ENCODE measurements at regions not wholly inside any gene's neighbourhood (a gene's known extent, or its start where the extent isn't known, plus 50 kb on each side); places are given as distances from the start of the nearest gene placed in this dataset.

GRCh38 chr10:118922226-118922625 is 107.3 kb upstream of the NANOS1 start:
- WGBS, 2 experiments (ENCODE audit: insufficient coverage in 1 of 2, insufficient read length in 1 of 2): 89 to 100% methylated on average over 1 of the region's 1 CpG
- TF ChIP-seq CTCF (conservative IDR thresholded peaks at IDR 0.05): no peak

GRCh38 chr10:118922972-118923371 is 106.5 kb upstream of the NANOS1 start:
- no peak overlapping the region for H3K4me3 ChIP-seq (ENCODE audit: low read length)
- no peaks in the 10 kb centered on the region for H3K9me3 ChIP-seq (ENCODE audit: control insufficient read depth, low read length)
- no peak overlapping the region for H3K27ac ChIP-seq (ENCODE audit: low read depth, low read length)
- H3K36me3 Mint-ChIP-seq (ENCODE audit: low read depth): no peaks in the 10 kb centered on the region
- no peaks in the 10 kb centered on the region for H3K27me3 ChIP-seq (ENCODE audit: control insufficient read depth, insufficient read depth, low read length, poor library complexity, severe bottlenecking)
- H3K4me1 ChIP-seq (ENCODE audit: control insufficient read depth, insufficient read depth, low read length): no peaks in the 10 kb centered on the region
- H3K4me3 Mint-ChIP-seq: no peak overlapping the region
- H3K9me3 Mint-ChIP-seq: no peaks in the 10 kb centered on the region
- no peaks in the 10 kb centered on the region for H3K36me3 ChIP-seq (ENCODE audit: control insufficient read depth, insufficient read depth, low read length)
- H3K4me1 Mint-ChIP-seq: no peaks in the 10 kb centered on the region
- 82% methylated on average over 1 of the region's 2 CpGs; no CpG with 5 or more reads in 1 of the 2 experiments for WGBS, 2 experiments (ENCODE audit: insufficient coverage in 1 of 2, insufficient read length in 1 of 2)
- H3K27ac Mint-ChIP-seq: no peak overlapping the region
- no peak for DNase-seq
- H3K9ac ChIP-seq (ENCODE audit: extremely low read depth, low read length, poor library complexity, severe bottlenecking): no peak overlapping the region
- TF ChIP-seq CTCF (conservative IDR thresholded peaks at IDR 0.05): no peak
- H3K27me3 Mint-ChIP-seq (ENCODE audit: insufficient read depth): peaks cover 3% of the 10 kb centered on the region

More at GRCh38 chr10:118922226-118922625, 107.3 kb upstream of the NANOS1 start:
- no peaks in the 10 kb centered on the region for H3K9me3 ChIP-seq (ENCODE audit: control insufficient read depth, low read length)
- DNase-seq: no peak
- H3K9me3 Mint-ChIP-seq: no peaks in the 10 kb centered on the region
- H3K27me3 ChIP-seq (ENCODE audit: control insufficient read depth, insufficient read depth, low read length, poor library complexity, severe bottlenecking): no peaks in the 10 kb centered on the region
- H3K36me3 ChIP-seq (ENCODE audit: control insufficient read depth, insufficient read depth, low read length): no peaks in the 10 kb centered on the region
- H3K4me1 ChIP-seq (ENCODE audit: control insufficient read depth, insufficient read depth, low read length): no peaks in the 10 kb centered on the region
- peaks cover 3% of the 10 kb centered on the region for H3K27me3 Mint-ChIP-seq (ENCODE audit: insufficient read depth)
- no peak overlapping the region for H3K9ac ChIP-seq (ENCODE audit: extremely low read depth, low read length, poor library complexity, severe bottlenecking)
- no peak overlapping the region for H3K27ac ChIP-seq (ENCODE audit: low read depth, low read length)
- H3K27ac Mint-ChIP-seq: no peak overlapping the region
- H3K36me3 Mint-ChIP-seq (ENCODE audit: low read depth): no peaks in the 10 kb centered on the region
- H3K4me1 Mint-ChIP-seq: no peaks in the 10 kb centered on the region
- H3K4me3 Mint-ChIP-seq: no peak overlapping the region
- no peak overlapping the region for H3K4me3 ChIP-seq (ENCODE audit: low read length)

GRCh38 chr10:118924493-118924892 is 105.0 kb upstream of the NANOS1 start:
- no peaks in the 10 kb centered on the region for H3K36me3 Mint-ChIP-seq (ENCODE audit: low read depth)
- no peak overlapping the region for H3K27ac Mint-ChIP-seq
- H3K27me3 Mint-ChIP-seq (ENCODE audit: insufficient read depth): peaks cover 11% of the 10 kb centered on the region
- Histone ChIP-seq H3K27ac (ENCODE audit: low read depth, low read length) (no peak overlapping the region), H3K9me3 (ENCODE audit: control insufficient read depth, low read length) (no peaks in the 10 kb centered on the region), H3K4me1 (ENCODE audit: control insufficient read depth, insufficient read depth, low read length) (no peaks in the 10 kb centered on the region), H3K36me3 (ENCODE audit: control insufficient read depth, insufficient read depth, low read length) (no peaks in the 10 kb centered on the region), H3K27me3 (ENCODE audit: control insufficient read depth, insufficient read depth, low read length, poor library complexity, severe bottlenecking) (no peaks in the 10 kb centered on the region), H3K4me3 (ENCODE audit: low read length) (no peak overlapping the region), H3K9ac (ENCODE audit: extremely low read depth, low read length, poor library complexity, severe bottlenecking) (no peak overlapping the region)
- no peak for DNase-seq
- TF ChIP-seq CTCF (conservative IDR thresholded peaks at IDR 0.05): no peak
- no peaks in the 10 kb centered on the region for H3K9me3 Mint-ChIP-seq
- no peaks in the 10 kb centered on the region for H3K4me1 Mint-ChIP-seq
- 83% methylated on average over 3 of the region's 3 CpGs; no CpG with 5 or more reads in 1 of the 2 experiments for WGBS, 2 experiments (ENCODE audit: insufficient coverage in 1 of 2, insufficient read length in 1 of 2)
- H3K4me3 Mint-ChIP-seq: no peak overlapping the region

Measured in endodermal cell (in vitro differentiated cells).